Progenitor cell of endocrine pancreas (in vitro differentiated cells): ENCODE measurements at regions not wholly inside any gene's neighbourhood (a gene's known extent, or its start where the extent isn't known, plus 50 kb on each side); places are given as distances from the start of the nearest gene placed in this dataset.

Experiments used
- DNase-seq: peaks from one replicate; pipeline ENCODE4 v3.0.0; 2021; ENCODE audit warnings: low spot score; ENCODE audit not compliant: unreplicated experiment
- H3K27ac Mint-ChIP-seq: 2 replicates; pipeline ENCODE4 v1.8.0; 2021; ENCODE audit warnings: mild to moderate bottlenecking, moderate library complexity, mixed read lengths
- H3K27me3 Mint-ChIP-seq: 2 replicates; pipeline ENCODE4 v1.8.0; 2021; ENCODE audit warnings: mixed read lengths
- H3K36me3 Mint-ChIP-seq: 2 replicates; pipeline ENCODE4 v1.8.0; 2022; ENCODE audit warnings: mixed read lengths; ENCODE audit not compliant: insufficient read depth
- H3K4me1 Mint-ChIP-seq: 2 replicates; pipeline ENCODE4 v1.8.0; 2021; ENCODE audit warnings: low read depth, mixed read lengths
- H3K4me3 Mint-ChIP-seq: 2 replicates; pipeline ENCODE4 v1.8.0; 2021; ENCODE audit warnings: low read depth, mild to moderate bottlenecking, moderate library complexity, mixed read lengths
- H3K9me3 Mint-ChIP-seq: 2 replicates; pipeline ENCODE4 v1.8.0; 2021; ENCODE audit warnings: low read depth, mixed read lengths
- TF ChIP-seq, protein P1 (sequence below): fragments of 200-600 bp; sonication (generic); IDR thresholded peaks from one replicate; pipeline ENCODE4 v1.5.0; 2021; ENCODE audit warnings: antibody characterized with exemption, mild to moderate bottlenecking; ENCODE audit not compliant: unreplicated experiment

DNA sequence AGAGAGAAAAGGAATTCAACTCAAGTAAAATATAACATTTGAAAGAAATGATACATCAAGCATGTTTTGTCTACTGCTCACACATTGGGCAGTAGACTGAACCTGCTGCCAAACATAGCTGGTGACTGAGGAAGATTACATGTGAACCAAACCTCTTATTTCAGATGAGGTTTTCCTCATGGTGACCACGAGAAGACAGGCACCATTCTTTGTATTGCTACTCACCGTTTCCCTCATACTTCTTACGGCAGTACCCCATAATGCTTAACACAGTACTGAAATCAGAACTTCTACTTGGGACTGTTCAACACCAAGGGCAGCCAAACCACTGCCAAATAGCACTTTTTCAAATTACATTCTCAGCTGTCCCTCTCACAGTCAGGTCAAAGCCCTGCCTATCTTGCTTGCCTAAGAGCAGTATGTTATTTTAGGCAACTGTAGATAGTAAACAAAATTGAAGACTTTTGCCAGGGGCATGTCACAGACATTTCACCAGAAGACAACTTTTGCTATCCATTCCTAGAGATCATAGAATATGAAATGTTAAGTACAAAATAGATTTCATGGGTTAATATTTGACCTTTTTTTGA, 167.1 kb upstream of the DOK6 start:
- Mint-ChIP-seq H3K9me3 (no peaks in the 10 kb centered on the region), H3K4me1 (no peaks in the 10 kb centered on the region), H3K36me3 (no peaks in the 10 kb centered on the region), H3K27me3 (no peaks in the 10 kb centered on the region), H3K27ac (no peak overlapping the region), H3K4me3 (no peak overlapping the region)
- TF ChIP-seq, protein P1, sequence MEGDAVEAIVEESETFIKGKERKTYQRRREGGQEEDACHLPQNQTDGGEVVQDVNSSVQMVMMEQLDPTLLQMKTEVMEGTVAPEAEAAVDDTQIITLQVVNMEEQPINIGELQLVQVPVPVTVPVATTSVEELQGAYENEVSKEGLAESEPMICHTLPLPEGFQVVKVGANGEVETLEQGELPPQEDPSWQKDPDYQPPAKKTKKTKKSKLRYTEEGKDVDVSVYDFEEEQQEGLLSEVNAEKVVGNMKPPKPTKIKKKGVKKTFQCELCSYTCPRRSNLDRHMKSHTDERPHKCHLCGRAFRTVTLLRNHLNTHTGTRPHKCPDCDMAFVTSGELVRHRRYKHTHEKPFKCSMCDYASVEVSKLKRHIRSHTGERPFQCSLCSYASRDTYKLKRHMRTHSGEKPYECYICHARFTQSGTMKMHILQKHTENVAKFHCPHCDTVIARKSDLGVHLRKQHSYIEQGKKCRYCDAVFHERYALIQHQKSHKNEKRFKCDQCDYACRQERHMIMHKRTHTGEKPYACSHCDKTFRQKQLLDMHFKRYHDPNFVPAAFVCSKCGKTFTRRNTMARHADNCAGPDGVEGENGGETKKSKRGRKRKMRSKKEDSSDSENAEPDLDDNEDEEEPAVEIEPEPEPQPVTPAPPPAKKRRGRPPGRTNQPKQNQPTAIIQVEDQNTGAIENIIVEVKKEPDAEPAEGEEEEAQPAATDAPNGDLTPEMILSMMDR, result no peak
- DNase-seq, result no peak

DNA sequence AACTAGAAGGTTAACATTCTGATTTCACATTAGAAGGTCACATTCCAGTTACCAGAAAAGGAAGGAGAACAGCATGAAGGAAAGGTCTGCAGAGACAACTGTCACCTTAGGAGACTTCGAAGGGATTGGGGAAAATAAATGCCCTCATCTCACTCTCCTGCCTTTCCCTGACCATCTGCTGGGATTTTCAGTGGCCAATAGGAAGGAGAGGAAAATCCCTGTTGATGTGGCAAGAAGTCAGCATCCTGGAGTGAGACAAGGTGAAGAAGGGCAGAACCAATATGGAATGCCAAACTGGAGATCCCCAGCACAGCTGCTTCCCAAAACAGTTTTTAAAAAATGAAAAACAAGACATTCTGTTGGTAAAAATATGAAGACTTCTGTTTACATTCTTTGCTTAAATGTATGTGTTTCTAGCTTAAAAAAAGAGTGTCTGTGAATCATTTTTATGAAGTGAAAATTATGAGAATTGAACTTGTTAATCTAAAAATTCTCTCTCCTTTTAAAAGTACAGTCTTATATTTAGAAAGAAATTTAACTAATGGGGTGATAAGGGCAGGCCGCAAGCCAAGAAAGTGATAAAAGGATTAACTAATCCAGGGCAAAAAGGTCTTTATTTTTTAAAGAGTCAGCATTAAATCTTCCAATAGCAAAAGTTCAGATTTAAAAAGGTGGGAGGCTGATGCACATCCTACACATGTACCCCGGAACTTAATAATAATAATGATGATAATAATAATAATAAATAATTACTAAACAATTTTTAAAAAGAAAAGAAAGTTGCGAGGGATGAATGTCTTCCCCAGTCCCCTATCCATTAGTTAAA, 160.6 kb upstream of the DOK6 start:
- H3K27me3 Mint-ChIP-seq, result no peaks in the 10 kb centered on the region
- no peaks in the 10 kb centered on the region for H3K36me3 Mint-ChIP-seq
- H3K4me3 Mint-ChIP-seq, result no peak overlapping the region
- H3K9me3 Mint-ChIP-seq, result no peaks in the 10 kb centered on the region
- no peak overlapping the region for H3K27ac Mint-ChIP-seq
- H3K4me1 Mint-ChIP-seq, result no peaks in the 10 kb centered on the region
- TF ChIP-seq, protein P1, result no peak
- no peak for DNase-seq

DNA sequence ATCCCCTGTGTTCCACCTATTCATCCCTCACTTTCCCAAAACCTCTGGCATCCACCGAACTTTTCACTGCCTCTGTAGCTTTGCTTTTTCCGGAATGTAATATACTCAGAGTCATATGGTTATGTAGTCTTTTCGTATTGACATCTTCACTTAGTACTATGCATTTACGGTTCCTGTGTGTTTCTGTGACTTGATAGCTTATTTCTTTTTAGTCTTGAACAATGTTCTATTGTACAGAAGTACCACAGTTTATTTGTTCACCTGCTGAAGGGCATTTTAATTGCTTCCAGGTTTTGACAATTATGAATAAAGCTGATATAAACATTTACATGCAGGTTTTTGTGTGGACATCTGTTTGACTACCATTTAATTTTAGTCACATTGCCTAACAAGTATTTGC, 154.7 kb upstream of the DOK6 start:
- no peak overlapping the region for H3K4me3 Mint-ChIP-seq
- H3K36me3 Mint-ChIP-seq, result no peaks in the 10 kb centered on the region
- TF ChIP-seq, protein P1, result no peak
- no peaks in the 10 kb centered on the region for H3K27me3 Mint-ChIP-seq
- no peaks in the 10 kb centered on the region for H3K9me3 Mint-ChIP-seq
- peaks cover 1% of the 10 kb centered on the region for H3K4me1 Mint-ChIP-seq
- no peak for DNase-seq
- H3K27ac Mint-ChIP-seq, result no peak overlapping the region

DNA sequence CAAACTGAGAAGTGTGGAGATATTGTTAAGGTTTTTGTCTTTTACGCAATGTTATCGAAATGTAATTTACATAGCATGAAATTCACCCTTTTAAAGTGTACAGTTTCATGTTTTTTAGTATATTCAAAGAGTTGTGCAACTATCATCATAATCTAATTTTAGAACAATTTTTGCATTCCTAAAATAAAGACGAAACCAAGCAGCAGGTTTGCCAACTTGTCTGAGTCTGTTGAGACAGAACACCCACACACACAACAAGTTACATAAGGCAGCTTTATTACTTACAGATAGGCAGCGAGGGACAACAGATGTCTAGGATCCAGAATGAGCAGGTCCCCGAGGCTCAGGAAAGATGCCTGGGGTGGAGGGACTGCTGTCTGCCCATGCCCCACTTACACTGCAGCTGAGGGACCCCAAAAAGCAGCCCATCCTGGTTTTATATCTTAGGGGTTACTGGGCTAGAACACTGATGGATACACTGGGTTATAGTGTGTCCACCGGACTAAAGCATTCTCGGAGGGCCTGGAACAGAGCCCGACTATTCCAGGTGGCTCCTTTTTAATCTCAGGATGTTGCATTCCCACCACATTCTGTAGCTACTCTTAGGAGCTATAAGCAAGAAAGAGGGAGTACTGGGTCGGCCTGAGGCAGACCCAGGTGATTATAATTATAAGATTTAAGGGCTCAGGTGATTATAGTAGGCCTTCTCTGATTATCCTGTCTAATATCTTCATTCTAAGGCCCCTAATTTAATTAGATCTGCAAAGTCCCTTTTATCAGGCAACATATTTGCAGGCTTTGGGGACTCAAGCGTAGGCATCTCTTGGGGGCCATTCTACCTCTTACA, 150.2 kb upstream of the DOK6 start:
- Mint-ChIP-seq H3K9me3 (peaks cover 4% of the 10 kb centered on the region), H3K4me3 (no peak overlapping the region), H3K4me1 (peaks cover 1% of the 10 kb centered on the region), H3K27me3 (no peaks in the 10 kb centered on the region), H3K27ac (no peak overlapping the region), H3K36me3 (no peaks in the 10 kb centered on the region)
- DNase-seq, result no peak
- TF ChIP-seq, protein P1, result no peak

DNA sequence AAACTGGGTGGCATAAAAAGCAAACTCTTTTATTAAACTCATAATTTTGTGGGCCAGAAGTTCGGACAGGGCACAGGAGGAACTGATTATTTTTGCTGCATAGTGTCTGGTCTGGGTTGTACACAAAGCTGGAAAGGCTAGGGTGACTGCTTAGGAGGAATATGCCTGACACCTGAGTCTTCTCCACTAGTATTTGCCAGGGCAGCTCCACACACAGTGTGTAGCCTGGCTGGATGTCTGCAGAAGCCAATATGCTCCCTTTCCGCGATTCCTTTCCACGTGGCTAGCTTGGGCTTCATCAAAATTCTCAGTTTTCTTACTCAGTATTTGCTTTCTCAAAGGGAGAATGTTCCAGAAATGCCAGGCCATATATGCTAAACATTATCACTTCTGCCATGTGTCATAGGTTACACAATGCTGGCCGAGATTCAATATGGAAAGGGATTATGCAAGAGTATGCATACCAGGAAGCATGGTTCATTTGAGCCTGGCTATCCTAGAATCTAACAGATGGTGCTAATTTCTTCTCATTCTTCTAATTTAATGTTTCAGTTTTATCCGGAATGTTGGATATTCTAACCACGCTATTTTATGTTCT, 142.7 kb upstream of the DOK6 start:
- Mint-ChIP-seq H3K4me3 (no peak overlapping the region), H3K27ac (no peak overlapping the region), H3K4me1 (no peaks in the 10 kb centered on the region), H3K36me3 (no peaks in the 10 kb centered on the region), H3K27me3 (no peaks in the 10 kb centered on the region), H3K9me3 (peaks cover 8% of the 10 kb centered on the region)
- TF ChIP-seq, protein P1, result no peak
- DNase-seq, result no peak
